CD4-positive, CD25-positive, alpha-beta regulatory T cell (primary cell): ENCODE measurements at regions not wholly inside any gene's neighbourhood (a gene's known extent, or its start where the extent isn't known, plus 50 kb on each side); places are given as distances from the start of the nearest gene placed in this dataset.

Source experiments
- ATAC-seq, 2 donors: fragments of 150-1000 bp; cut with Tn5 transposase; one replicate each; pipeline ENCODE4 v1.10.0; 2021; ENCODE audit warnings: low read depth in 2 of 2, moderate number of reproducible peaks in 2 of 2, moderate library complexity in 1 of 2
- DNase-seq, 3 donors: peaks; one replicate each; pipeline versions ENCODE4 v3.0.0 to v3.0.0-alpha.2; 2012 to 2022; ENCODE audit warnings: mixed read lengths in 1 of 3
- H3K27ac ChIP-seq: one replicate; pipeline ENCODE4 v1.7.0; 2013; ENCODE audit warnings: mild to moderate bottlenecking, low read length; ENCODE audit not compliant: insufficient read depth, poor library complexity, severe bottlenecking
- H3K27me3 ChIP-seq: one replicate; pipeline ENCODE4 v1.7.0; 2013; ENCODE audit warnings: low read length; ENCODE audit not compliant: control insufficient read depth, insufficient read depth
- H3K36me3 ChIP-seq: one replicate; pipeline ENCODE4 v1.7.0; 2013; ENCODE audit warnings: mild to moderate bottlenecking, low read length, moderate library complexity; ENCODE audit not compliant: control insufficient read depth, insufficient read depth
- H3K4me1 ChIP-seq: 2 replicates; pipeline ENCODE4 v1.7.0; 2013; ENCODE audit warnings: mild to moderate bottlenecking, low read length; ENCODE audit not compliant: insufficient read depth, control insufficient read depth, poor library complexity, severe bottlenecking
- H3K4me3 ChIP-seq: one replicate; pipeline ENCODE4 v1.7.0; 2013; ENCODE audit warnings: low read depth, mild to moderate bottlenecking, low read length, moderate library complexity
- H3K9me3 ChIP-seq, 2 experiments: 1 replicate in 1 of 2; 2 replicates in 1 of 2; pipeline ENCODE4 v1.7.0; 2013; ENCODE audit warnings: low read length in 2 of 2, mild to moderate bottlenecking in 1 of 2, moderate library complexity in 1 of 2; ENCODE audit not compliant: control insufficient read depth in 2 of 2
- H3K27ac Mint-ChIP-seq, 3 donors: one replicate each; pipeline ENCODE4 v1.8.0; 2020 to 2022; ENCODE audit warnings: mild to moderate bottlenecking in 3 of 3, mixed read lengths in 3 of 3, moderate library complexity in 2 of 3
- H3K27me3 Mint-ChIP-seq: one replicate; pipeline ENCODE4 v1.8.0; 2022; ENCODE audit warnings: mild to moderate bottlenecking, mixed read lengths
- H3K36me3 Mint-ChIP-seq: one replicate; pipeline ENCODE4 v1.8.0; 2020; ENCODE audit warnings: mixed read lengths
- H3K4me1 Mint-ChIP-seq, 4 donors: one replicate each; pipeline ENCODE4 v1.8.0; 2020 to 2022; ENCODE audit warnings: mixed read lengths in 4 of 4, mild to moderate bottlenecking in 1 of 4
- H3K4me3 Mint-ChIP-seq, 4 donors: one replicate each; pipeline ENCODE4 v1.8.0; 2020 to 2022; ENCODE audit warnings: mild to moderate bottlenecking in 4 of 4, mixed read lengths in 4 of 4, moderate library complexity in 3 of 4
- H3K9me3 Mint-ChIP-seq, 7 donors: one replicate each; pipeline ENCODE4 v1.8.0; 2020 to 2022; ENCODE audit warnings: mixed read lengths in 7 of 7, mild to moderate bottlenecking in 3 of 7, moderate library complexity in 2 of 7

DNA sequence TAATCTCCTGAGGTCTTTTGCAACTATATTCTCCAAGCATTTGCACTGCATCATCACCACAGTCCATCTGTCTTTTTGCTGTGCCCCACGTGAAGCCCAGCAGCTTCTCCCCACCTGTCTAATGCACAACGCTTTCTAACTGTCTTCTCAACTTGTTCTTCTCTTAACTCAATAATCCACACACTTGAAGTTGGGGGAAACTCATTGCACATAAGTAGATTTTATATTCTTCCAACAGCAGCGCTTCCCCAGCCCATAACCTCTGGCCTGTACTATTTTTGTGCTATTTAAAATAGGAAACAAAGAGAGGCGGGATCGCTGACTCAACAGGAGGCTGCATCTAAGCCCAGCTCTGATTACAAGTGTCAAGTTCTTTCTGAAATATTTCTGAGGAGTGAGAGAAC lies 226.7 kb downstream of the GXYLT1 start:
- no peaks in the 10 kb centered on the region for H3K4me1 ChIP-seq
- no peaks in the 10 kb centered on the region for H3K36me3 Mint-ChIP-seq
- H3K4me3 ChIP-seq: no peak overlapping the region
- H3K27ac ChIP-seq: no peak overlapping the region
- no peaks in the 10 kb centered on the region for H3K9me3 ChIP-seq
- DNase-seq: no peak
- H3K27me3 ChIP-seq: peaks cover 1% of the 10 kb centered on the region
- peaks cover 0 to 3% (median 0%) of the 10 kb centered on the region in 7 donors for H3K9me3 Mint-ChIP-seq
- H3K36me3 ChIP-seq: no peaks in the 10 kb centered on the region
- H3K27ac Mint-ChIP-seq: no peak overlapping the region
- H3K4me3 Mint-ChIP-seq: no peak overlapping the region
- no peaks in the 10 kb centered on the region for H3K4me1 Mint-ChIP-seq
- ATAC-seq: no peak
- H3K27me3 Mint-ChIP-seq: peaks cover 21% of the 10 kb centered on the region

DNA sequence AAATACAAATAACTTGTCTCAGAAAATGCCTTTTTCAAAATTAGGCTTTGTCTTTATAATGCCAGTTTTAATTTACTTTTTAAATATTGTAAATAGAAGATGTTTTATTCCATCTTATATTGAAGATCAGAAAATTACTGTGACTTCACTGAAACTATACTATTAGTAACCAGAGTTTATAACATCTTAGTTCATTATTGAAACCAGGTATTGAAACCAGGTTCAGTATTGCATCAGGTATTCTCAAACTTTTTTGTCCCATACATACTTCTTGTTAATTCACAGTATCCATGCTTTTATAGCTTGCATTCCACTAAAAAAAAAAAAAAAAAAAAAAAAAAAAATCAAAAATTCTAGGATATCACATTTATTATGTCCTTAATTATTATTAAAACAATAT lies 227.5 kb downstream of the GXYLT1 start:
- Mint-ChIP-seq H3K9me3 (peaks cover 0 to 3% (median 0%) of the 10 kb centered on the region in 7 donors), H3K4me1 (no peaks in the 10 kb centered on the region), H3K27me3 (peaks cover 19% of the 10 kb centered on the region), H3K27ac (no peak overlapping the region), H3K4me3 (no peak overlapping the region), H3K36me3 (no peaks in the 10 kb centered on the region)
- no peaks in the 10 kb centered on the region for H3K36me3 ChIP-seq
- no peak overlapping the region for H3K27ac ChIP-seq
- ATAC-seq: no peak
- H3K27me3 ChIP-seq: peaks cover 1% of the 10 kb centered on the region
- H3K4me3 ChIP-seq: no peak overlapping the region
- no peak for DNase-seq
- H3K9me3 ChIP-seq: no peaks in the 10 kb centered on the region
- H3K4me1 ChIP-seq: no peaks in the 10 kb centered on the region

DNA sequence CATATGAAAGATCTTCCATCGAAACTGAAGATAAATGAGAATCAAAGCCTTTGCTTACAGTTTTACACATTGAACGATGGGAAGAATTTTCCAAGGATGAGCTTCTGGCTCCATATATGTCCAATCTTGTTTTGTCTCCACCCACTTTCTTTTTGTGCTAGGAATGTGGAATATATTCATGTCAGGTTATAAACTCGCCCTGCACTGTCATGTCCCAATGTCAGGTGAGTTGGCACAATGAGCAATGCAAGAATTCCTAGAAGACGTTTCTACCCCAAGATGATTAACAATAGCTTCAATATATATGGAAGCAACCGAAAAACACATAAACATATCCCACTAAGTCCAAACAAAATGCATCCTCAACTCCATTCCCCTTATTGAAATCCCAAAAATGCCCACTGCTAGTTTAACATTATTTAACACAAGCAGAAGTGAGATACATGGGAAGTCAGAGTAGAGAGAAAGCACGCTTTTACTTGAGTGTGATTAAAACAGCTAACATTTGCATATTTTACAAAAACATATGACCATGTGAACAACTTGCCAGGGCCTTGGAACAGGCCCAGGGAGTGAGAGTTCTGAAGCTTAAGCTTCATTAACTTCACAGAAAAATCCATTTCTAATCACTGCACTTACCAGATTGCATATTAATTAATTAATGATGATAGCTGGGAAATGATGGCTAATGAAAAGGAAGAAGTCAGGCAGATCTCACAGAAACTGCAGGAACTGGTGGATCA lies 233.9 kb downstream of the GXYLT1 start:
- no peaks in the 10 kb centered on the region for H3K4me1 Mint-ChIP-seq
- H3K36me3 Mint-ChIP-seq: no peaks in the 10 kb centered on the region
- H3K27ac ChIP-seq: no peak overlapping the region
- H3K27me3 ChIP-seq: no peaks in the 10 kb centered on the region
- no peaks in the 10 kb centered on the region for H3K9me3 ChIP-seq
- no peaks in the 10 kb centered on the region for H3K4me1 ChIP-seq
- H3K27ac Mint-ChIP-seq: no peak overlapping the region
- no peaks in the 10 kb centered on the region for H3K36me3 ChIP-seq
- H3K27me3 Mint-ChIP-seq: peaks cover 23% of the 10 kb centered on the region
- no peak overlapping the region for H3K4me3 Mint-ChIP-seq
- H3K4me3 ChIP-seq: no peak overlapping the region
- DNase-seq: no peak
- H3K9me3 Mint-ChIP-seq: peaks cover 0 to 4% (median 2%) of the 10 kb centered on the region in 7 donors
- no peak for ATAC-seq

DNA sequence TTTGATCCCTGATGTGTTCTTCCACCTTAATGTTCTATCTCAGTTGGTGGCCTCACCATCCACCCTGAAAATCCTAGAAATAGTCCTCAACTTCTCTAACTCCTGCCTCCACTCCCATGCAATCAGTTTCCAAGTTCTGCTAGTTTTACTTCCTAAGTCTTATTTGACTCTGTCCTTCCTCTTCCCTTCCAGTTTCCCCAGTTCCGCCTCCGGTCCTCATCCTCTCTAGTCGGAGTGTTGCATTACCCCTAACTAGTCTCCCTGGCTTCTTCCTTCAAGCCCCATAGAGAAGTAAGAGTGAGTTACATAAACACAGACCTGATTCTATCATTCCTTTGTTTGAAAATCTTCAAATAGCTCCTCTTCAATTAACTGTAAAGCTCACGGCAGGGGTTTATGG lies 236.5 kb downstream of the GXYLT1 start:
- no peak for DNase-seq
- H3K27me3 Mint-ChIP-seq: peaks cover 15% of the 10 kb centered on the region
- H3K4me1 Mint-ChIP-seq: no peaks in the 10 kb centered on the region
- Histone ChIP-seq H3K27me3 (no peaks in the 10 kb centered on the region), H3K4me3 (no peak overlapping the region), H3K9me3 (no peaks in the 10 kb centered on the region), H3K27ac (no peak overlapping the region), H3K4me1 (no peaks in the 10 kb centered on the region), H3K36me3 (no peaks in the 10 kb centered on the region)
- ATAC-seq: no peak
- no peak overlapping the region for H3K27ac Mint-ChIP-seq
- no peaks in the 10 kb centered on the region for H3K36me3 Mint-ChIP-seq
- peak overlapping the region in 1 of 4 donors; percentile 93 for H3K4me3 Mint-ChIP-seq
- peaks cover 0 to 2% (median 0%) of the 10 kb centered on the region in 7 donors for H3K9me3 Mint-ChIP-seq

GRCh38 chr12:41907550-41907949 lies 237.1 kb downstream of the GXYLT1 start:
- Mint-ChIP-seq H3K27ac (no peak overlapping the region), H3K4me1 (no peaks in the 10 kb centered on the region), H3K4me3 (no peak overlapping the region), H3K36me3 (no peaks in the 10 kb centered on the region), H3K9me3 (peaks cover 0 to 2% (median 0%) of the 10 kb centered on the region in 7 donors), H3K27me3 (peaks cover 14% of the 10 kb centered on the region)
- Histone ChIP-seq H3K27ac (no peak overlapping the region), H3K27me3 (no peaks in the 10 kb centered on the region), H3K36me3 (no peaks in the 10 kb centered on the region), H3K4me3 (no peak overlapping the region), H3K4me1 (no peaks in the 10 kb centered on the region), H3K9me3 (no peaks in the 10 kb centered on the region)
- DNase-seq (no peak), ATAC-seq (no peak)

GRCh38 chr12:41907021-41907420 lies 237.7 kb downstream of the GXYLT1 start:
- Mint-ChIP-seq H3K27ac (no peak overlapping the region), H3K27me3 (peaks cover 14% of the 10 kb centered on the region), H3K36me3 (no peaks in the 10 kb centered on the region), H3K9me3 (peaks cover 0 to 2% (median 0%) of the 10 kb centered on the region in 7 donors), H3K4me1 (no peaks in the 10 kb centered on the region), H3K4me3 (no peak overlapping the region)
- no peak for DNase-seq
- Histone ChIP-seq H3K27me3 (no peaks in the 10 kb centered on the region), H3K36me3 (no peaks in the 10 kb centered on the region), H3K9me3 (no peaks in the 10 kb centered on the region), H3K27ac (no peak overlapping the region), H3K4me1 (no peaks in the 10 kb centered on the region), H3K4me3 (no peak overlapping the region)
- ATAC-seq: no peak

- H3K27me3 ChIP-seq: no peaks in the 10 kb centered on the region
- Mint-ChIP-seq H3K36me3 (no peaks in the 10 kb centered on the region), H3K4me1 (no peaks in the 10 kb centered on the region), H3K27ac (no peak overlapping the region), H3K4me3 (no peak overlapping the region), H3K27me3 (peaks cover 14% of the 10 kb centered on the region), H3K9me3 (peaks cover 0 to 2% (median 0%) of the 10 kb centered on the region in 7 donors)
- no peak overlapping the region for H3K27ac ChIP-seq
- no peak overlapping the region for H3K4me3 ChIP-seq
- no peaks in the 10 kb centered on the region for H3K9me3 ChIP-seq
- no peaks in the 10 kb centered on the region for H3K36me3 ChIP-seq
- H3K4me1 ChIP-seq: no peaks in the 10 kb centered on the region
- ATAC-seq: no peak
- no peak for DNase-seq
Measured at GRCh38 chr12:41905759-41906297, 238.8 kb downstream of the GXYLT1 start.
